AG09309 (cell line): ENCODE measurements at regions not wholly inside any gene's neighbourhood (a gene's known extent, or its start where the extent isn't known, plus 50 kb on each side); places are given as distances from the start of the nearest gene placed in this dataset.

Experiments
- DNase-seq: peaks from one replicate; pipeline ENCODE4 v3.0.0-alpha.2; 2010; ENCODE audit warnings: low read depth
- H3K4me3 ChIP-seq: 2 replicates; pipeline ENCODE4 v1.5.1; 2011; ENCODE audit warnings: mild to moderate bottlenecking, low read depth, low read length, moderate library complexity; ENCODE audit not compliant: control insufficient read depth
- CTCF ChIP-seq: IDR thresholded peaks from 2 replicates; pipeline ENCODE4 v1.5.1; 2011; ENCODE audit warnings: mild to moderate bottlenecking, low read depth, low read length, inconsistent platforms; ENCODE audit not compliant: insufficient read depth, control insufficient read depth; ENCODE audit errors: missing control alignments

DNA sequence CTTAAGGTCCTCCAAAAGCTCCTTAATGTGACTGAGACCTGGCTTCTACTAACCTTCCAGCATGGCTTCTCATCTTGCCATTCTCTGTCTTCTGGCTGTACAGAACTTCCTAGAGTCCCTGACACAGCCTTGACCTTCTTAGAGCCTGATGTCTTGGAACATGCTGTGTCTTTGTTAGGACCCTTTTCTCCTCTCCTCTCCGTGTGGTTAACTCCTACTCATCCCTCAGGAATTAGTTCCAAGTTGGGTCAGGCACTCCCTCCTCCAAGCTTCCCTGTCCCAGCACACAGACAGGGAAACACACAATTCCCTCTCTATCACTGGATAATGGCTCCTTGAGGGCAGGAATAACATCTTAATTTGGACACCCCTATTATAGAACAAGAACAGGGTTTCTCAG, 275.4 kb upstream of the USP24 start:
- no peak overlapping the region for H3K4me3 ChIP-seq
- no peak for TF ChIP-seq CTCF
- no peak for DNase-seq

DNA sequence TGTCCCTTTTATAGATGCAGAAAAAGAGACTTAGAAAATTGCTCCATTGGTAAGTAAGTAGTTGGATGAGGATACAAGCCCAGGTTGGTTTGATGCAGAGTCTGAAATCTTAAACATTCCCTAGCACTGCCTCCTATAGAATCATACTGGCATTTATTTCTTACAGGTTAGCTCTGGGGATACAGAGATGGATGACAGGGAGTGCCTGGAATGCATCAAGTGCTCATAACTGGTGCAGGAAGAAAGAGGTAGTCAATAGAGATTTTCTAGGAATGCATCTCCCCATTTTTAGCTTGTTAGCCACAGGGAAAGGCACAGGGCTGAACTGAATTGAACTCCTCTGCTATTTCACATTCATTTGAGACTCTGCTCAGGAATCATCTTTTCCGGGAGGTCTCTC, 269.0 kb upstream of the USP24 start:
- no peak for TF ChIP-seq CTCF
- no peak overlapping the region for H3K4me3 ChIP-seq
- DNase-seq: no peak

DNA sequence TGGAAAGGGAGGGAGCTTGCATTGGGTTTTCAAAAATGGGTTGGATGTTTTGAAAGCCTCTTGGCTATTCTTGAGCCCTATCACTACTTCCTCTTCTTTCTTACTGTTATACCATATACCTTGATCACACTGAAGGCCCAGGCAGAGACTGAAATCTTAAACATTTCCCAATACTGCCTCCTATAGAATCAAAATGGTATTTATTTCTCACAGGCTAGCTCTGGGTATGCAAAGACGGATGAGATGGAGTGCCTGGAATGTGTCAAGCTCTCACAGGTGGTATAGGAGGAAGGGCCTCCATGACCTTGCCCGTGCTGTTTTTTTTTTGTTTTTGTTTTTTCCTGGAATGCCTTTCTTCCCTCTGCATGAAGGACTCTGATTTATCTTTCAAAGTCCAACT, 268.4 kb upstream of the USP24 start:
- no peak for TF ChIP-seq CTCF
- no peak overlapping the region for H3K4me3 ChIP-seq
- no peak for DNase-seq

- no peak for DNase-seq
- TF ChIP-seq CTCF: no peak
Observed at GRCh38 chr1:55481634-55482033, 266.5 kb upstream of the USP24 start.

DNA sequence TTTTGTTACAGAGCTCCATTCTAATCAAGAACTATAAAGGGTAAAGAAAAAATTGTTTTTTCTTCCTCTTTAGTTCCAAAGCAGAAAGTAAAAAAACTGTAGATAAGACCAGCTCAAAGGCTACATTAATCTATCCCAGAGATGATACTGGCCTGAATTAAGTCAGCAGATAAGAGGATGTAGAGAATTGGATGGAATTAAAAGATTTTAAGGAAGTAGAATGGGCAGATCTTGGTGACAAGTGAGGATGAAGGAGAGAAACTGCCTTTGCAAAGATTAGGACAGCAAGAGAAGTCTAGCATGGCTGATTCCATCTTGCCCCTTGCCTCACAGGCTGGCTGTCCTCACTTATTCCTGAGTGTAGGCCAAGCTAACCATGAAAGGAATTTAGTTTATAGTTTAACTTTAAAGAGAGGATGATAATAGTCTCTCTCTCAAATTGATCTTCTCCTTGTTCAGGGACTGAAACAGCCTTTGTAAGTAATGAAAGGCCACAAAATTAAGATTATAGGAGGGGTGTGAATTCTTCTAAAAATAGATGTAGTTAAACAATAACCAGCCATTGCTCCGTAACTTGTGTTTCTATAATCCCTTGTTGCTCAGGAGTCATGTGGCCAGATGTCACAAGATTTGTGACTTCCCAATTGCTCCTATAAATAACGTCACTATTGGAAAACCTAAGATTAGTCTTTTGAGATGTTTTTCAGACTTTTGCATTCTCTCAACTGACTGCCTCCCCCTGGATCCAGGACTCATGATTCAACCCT, 265.0 kb upstream of the USP24 start:
- no peak overlapping the region for H3K4me3 ChIP-seq
- DNase-seq: no peak
- TF ChIP-seq CTCF: no peak

More at GRCh38 chr1:55481634-55482033, 266.5 kb upstream of the USP24 start:
- H3K4me3 ChIP-seq: no peak overlapping the region

- DNase-seq: no peak
Observed at GRCh38 chr1:55478742-55479141, 263.6 kb upstream of the USP24 start.

More at GRCh38 chr1:55478742-55479141, 263.6 kb upstream of the USP24 start:
- H3K4me3 ChIP-seq: no peak overlapping the region
- TF ChIP-seq CTCF: no peak
